Mammary epithelial cell (primary cell): ENCODE measurements at regions not wholly inside any gene's neighbourhood (a gene's known extent, or its start where the extent isn't known, plus 50 kb on each side); places are given as distances from the start of the nearest gene placed in this dataset.

Experiments
- CTCF ChIP-seq, 2 donors: IDR thresholded peaks in 1 of 2; conservative IDR thresholded peaks in 1 of 2; 2 replicates each; pipeline ENCODE4 v1.5.1; 2011 to 2012; ENCODE audit warnings: inconsistent platforms in 2 of 2, low read length in 2 of 2, mild to moderate bottlenecking in 2 of 2, control low read depth in 1 of 2, low read depth in 1 of 2; ENCODE audit not compliant: insufficient read depth in 1 of 2; ENCODE audit errors: extremely low read depth in 1 of 2
- EZH2 ChIP-seq: IDR thresholded peaks from 2 replicates; pipeline ENCODE4 v1.6.1; 2012; ENCODE audit warnings: low read length, inconsistent platforms, borderline replicate concordance

- TF ChIP-seq CTCF (conservative IDR thresholded peaks at IDR 0.05 in 1 of 2, IDR thresholded peaks at IDR 0.05 in 1 of 2; ENCODE audit: extremely low read depth in 1 of 2, insufficient read depth in 1 of 2, low read depth in 1 of 2, low read length in 2 of 2): no peak
- no peak for TF ChIP-seq EZH2
Measured at GRCh38 chr5:166596043-166596442, 1695.4 kb upstream of the WWC1 start.
